HG03025 (cell line): ENCODE measurements at regions not wholly inside any gene's neighbourhood (a gene's known extent, or its start where the extent isn't known, plus 50 kb on each side); places are given as distances from the start of the nearest gene placed in this dataset.

Source experiments
- ATAC-seq: cut with Tn5 transposase; IDR thresholded peaks from one replicate; pipeline ENCODE4 v1.9.1; 2021; ENCODE audit warnings: mild to moderate bottlenecking, moderate library complexity; ENCODE audit not compliant: unreplicated experiment, low FRiP score

DNA sequence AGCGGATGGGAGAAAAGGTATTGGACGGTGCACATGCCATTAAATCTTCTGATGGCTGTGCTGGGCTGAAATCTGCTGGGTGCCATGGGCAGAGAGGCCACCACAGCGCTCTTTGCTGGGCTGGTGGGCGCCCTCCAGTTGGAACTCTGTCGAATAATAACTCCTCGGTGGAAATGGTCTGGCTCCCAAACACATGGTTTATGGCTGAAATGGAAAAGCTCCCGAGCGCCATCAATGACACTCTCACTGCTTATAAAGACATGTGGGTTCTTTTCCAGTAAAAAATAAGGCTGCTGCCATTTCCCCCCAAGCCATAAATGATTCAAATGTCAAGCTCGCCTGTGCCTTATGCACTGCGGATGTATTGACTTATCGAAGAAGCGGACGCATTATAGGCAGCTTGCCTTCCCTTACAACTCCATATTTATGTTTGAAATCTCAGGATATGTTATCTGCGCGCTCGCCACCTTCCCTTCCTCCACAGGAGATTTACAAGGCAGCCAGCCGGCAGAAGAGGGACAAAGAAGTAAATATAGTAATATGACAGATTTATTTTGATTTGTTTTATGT lies 239.0 kb upstream of the MKI67 start:
- ATAC-seq = no peak

DNA sequence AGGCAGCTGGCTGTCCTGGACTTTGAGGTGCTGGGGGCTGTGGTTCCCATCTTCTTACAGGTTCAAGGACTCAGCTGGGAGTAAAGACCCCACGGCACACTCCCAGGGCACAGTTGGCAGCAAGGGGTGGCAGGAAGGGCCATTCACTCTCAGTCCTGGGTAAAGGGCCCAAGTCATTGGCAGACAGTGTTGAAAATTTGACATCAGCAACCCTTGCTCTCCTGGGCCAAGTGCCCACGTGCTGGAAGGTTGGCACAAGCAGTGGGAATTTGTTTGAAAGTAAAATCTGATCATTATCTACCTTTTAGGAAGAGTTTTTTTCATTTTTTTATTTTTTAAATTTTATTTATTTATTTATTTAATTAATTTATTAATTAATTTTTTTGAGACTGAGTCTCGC lies 241.6 kb upstream of the MKI67 start:
- ATAC-seq = no peak

DNA sequence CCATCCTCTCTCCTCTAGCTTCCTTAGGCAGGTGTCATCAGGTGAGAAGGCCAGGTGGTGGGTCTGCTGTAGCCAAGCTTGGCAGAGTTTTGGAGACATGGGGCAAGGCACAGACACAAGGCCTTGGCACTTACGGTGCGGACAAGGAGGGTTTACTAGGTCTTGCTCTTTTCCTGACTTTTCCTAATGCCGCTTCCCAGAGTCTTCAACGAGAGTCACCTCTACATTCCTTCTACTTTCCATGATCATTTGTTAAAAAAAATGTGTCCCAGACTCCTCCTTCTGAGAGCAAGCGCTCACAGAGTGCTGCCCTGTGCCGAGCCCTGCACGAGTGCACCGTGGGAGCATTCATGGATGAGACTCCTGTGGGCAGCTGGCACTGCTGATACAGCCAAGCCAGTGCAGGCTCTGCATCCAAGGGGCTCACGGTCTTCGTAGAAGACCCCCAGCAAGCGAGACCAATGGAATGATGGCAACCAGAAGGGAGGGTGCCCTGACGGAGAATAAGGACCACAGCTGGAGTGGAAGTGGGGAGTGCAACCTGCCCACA lies 243.0 kb upstream of the MKI67 start:
- ATAC-seq = no peak

DNA sequence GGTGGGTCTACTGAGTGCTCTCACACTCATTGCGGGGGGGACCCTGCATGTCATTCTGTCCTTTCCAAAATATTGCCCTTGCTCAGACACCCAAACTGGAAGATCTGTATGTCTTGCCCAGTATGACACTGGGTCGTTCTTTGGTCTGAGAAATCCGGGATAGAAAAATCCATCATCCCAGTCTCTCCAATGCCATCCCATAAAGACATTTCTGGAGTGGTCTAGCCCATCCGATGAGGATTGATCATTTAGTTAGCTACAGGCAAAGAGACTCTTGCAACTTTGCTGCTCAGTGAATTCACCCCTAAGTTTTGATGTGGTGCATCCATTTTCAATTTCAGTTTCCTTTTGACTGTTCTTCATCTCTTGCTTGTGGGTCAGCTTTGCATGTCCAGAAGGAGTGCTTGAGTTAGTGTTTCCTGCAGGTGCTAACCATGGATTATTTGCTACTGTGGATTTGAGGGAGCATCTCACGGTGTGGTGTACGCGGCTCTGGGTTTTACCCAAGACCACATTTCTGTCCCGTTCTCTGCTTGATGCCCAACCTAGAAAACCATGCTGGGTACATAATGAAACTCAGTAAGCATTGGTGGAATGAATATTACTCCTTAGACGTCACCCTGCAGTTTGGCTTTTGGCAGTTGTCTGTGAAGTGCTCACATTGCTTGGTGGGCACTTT lies 247.0 kb upstream of the MKI67 start:
- peak; percentile 87 for ATAC-seq

DNA sequence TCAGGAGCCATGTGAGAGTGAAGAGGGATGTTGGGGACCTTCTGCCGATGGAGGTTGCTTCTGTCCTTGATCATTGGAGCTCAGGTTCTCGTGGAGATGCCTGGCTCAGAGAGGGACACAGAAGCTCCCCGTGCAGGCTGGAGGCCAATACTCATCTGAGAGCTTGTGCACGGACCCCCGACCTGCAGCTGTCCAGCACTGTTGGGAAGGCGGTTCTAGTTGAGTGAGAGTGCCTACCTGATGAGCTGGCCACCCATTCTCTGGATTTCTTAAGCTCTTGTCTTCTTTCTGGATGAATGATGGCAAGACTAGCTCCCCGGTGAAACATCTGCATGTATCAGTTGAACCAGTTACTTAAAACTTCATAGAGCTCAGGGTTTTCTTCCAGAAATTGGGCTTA lies 247.6 kb upstream of the MKI67 start:
- no peak for ATAC-seq

DNA sequence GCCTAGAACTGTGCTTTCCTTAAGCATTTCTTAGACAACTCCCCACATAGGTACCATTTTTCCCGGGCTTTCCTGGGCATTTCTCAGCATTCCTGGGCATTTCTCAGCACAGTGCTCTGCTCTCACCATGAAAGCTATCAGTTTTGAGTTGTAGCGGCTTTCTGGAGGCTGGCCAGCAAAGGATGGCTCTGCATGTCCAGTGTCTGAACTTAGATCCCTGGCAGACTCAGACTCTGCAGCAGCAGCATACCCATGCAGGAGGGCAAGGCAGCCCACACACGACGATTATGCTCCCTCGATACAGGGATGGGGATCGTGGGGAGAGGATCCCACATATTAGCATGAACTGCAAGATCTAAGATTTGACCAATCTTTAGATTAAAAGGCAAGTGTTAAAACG lies 248.9 kb upstream of the MKI67 start:
- ATAC-seq = no peak

DNA sequence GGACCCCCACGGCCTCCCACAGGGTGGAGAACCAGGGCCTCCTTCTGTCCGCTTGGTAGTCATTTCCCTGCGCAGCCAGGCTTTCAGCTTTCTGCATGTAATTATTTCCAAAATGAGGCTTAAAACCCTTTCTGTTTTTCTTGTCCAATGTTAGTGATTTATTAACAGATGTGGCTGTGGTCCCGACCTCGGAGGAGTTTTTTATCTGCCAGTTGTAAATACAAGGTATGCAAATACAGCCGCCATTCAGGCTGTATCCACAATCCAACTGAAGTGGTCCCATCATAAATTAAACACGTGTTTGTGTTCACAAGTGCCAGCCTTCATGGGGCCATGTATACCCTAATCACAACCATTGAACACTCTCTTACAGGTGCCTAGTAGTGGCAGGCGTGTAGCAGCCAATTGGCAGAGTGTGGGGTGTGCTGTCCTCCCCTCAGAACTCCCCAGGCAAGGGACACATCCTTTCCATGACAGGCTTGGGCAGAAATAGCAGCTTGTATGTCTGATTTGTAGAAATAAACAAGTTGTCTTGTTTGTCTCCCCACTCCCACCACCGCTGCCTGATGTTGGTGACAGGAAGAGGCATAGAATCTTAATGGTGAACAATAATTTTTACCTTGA lies 251.3 kb upstream of the MKI67 start:
- ATAC-seq = no peak

DNA sequence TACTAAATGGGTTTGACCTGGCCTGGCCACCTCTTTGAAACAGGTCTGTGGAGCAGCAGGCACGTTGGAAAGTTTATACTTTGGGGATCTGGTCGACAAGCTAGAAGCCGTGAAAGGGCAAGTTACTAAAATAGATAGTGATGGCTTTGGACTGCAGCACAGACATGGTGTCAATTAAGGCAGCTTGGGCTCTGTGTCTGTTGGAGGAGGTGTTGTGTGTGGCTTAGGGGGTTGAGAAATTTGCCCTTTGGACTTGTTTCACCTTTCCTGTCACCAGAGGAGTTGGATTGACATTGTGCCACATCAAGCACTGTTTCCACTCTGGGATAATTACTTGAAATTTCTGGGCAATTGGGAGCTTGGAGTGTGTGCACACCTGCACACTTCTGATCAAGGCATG lies 251.8 kb upstream of the MKI67 start:
- no peak for ATAC-seq

DNA sequence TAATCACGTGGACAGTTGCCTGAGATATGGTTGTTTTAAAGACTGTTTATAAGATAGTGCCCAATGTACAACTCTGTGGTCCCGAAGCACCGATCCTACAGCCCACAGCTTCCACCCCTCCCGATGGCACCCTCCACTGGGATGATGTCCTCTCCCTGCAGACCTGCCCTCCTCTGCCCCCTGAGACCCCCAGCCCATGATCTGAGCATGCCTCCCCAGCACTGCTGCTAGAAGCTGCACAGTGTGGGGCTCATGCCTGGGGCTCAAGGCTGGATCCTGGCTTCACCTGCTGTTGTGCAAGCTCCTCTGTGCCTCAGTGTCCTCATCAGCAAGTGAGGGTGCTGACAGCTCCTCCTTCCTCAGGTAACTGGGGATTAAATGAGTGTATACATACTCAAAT lies 254.7 kb upstream of the MKI67 start:
- no peak for ATAC-seq

DNA sequence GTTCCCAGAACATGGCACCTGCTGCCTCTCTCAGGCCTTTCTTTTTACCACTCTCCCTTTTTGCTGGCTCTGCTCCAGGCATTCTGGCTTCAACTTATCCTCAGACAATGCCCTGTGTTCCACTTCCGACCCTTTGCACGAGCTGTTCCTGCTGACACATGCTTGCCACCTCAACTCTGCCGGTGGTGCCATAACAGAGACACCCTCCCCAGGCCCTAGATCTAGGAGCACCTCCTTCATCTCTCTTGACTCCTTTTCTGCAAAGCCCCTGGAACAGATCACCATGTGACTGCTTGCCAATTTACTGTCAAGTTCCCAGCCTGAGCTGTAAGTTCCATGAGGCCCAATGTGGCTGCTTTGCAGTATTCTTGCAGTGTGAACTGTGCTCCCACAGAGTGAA lies 256.0 kb upstream of the MKI67 start:
- ATAC-seq = no peak

DNA sequence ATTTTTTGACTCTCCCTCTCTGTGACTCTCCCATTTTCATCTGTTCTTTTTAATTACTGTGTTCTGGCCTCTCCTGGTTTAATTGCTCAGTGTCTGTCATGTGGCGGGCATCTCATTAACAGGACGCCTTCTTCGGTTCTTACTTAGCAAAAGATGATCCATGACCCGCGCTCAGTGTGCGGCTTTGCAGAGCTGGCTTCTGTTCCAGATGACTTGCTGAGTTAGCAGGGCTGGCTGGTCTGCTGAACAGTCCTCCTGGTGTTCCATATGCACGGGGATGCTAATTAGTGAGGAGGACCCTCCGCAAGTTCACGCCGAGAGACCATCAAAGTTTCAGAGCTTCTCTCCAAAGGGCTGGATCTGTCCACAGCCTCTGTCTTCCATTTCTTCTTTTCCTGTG lies 258.6 kb upstream of the MKI67 start:
- ATAC-seq = no peak

DNA sequence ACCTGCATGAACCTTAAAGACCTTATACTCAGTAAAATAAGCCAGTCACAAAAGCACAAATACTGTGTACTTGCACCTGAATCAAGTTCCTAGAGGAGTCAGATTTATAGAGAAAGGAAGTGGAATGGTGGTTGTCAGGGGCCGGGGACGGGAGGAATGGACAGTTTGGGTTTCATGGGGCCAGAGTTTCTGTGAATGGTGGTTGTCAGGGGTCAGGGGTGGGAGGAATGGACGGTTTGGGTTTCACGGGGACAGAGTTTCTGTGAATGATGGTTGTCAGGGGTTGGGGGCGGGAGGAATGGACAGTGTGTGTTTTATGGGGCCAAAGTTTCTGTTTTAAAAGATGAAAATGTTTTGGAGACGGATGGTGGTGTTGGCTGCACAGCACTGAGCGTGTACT lies 260.0 kb upstream of the MKI67 start:
- no peak for ATAC-seq

DNA sequence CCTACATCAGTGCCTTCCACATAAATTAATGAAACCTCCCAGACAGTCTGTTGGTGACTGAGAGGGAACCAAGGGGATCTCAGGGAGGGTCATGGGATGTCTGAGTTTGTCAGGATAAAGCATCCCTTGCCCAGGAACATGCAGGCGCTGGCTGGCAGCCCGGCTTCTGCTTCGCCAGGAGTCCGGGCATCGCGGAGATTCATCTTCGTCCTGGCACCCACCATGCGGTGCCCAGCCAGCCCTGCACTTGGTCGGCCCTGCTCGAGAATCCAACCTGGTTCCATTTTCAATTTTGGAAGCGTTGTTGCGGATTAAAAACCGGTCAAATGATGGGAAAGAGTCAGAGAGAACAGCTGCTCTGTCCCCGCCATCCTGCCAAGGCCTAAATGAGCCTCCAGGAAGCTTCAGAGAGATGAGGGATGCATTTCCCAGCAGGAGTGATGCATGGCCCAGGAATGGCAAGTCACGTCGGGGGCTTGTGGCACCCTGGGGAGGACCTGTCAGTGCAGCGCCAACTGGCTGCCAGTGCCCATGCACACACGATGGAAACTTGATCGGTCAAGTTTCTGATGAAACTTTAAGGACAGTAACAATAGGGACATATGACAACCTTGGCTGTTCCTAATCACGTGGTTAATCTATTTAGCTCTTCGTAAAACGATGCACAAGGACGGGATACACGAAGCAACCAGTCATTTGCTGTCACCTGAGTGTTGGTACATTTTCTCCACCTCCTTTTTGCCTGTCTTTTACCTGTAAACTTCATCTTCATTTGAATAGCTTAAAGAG lies 260.8 kb upstream of the MKI67 start:
- no peak for ATAC-seq

DNA sequence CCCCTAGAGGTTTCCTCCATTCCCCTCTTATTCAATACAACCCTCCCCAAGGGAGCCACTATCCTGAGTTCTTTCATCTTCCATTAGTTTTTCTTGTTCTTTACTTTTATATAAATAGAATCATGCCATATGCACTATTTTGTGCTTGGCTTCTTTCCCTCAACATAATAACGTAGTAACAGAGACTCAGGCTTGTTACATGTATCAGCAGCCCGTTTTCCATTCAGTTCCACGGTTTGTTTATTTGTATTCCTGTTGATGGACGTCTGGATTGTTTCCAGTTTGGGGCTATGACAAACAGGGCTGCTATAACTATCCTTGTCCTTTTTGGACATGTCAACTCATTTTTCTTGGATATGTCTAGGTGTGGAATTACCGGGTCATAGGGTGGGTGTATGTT lies 264.4 kb upstream of the MKI67 start:
- no peak for ATAC-seq

DNA sequence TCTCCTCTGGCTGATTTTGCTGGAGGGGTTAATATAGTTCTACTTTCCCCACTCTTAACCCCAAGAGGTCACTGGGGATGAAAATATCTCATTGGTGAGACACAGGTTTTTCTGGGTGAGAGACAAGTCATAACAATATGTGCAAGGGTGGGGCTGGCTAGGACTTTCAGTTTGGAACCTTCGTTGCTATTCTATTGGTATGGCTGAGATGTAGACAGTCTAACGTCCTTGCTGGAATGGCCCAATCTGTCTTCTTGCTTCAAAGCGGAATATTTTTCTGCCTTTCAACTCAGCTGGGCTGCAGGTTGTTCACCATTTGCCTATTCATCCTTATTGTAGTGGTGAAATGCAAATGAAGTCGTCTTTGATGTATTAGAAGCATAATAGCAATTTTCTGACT lies 267.3 kb upstream of the MKI67 start:
- no peak for ATAC-seq

DNA sequence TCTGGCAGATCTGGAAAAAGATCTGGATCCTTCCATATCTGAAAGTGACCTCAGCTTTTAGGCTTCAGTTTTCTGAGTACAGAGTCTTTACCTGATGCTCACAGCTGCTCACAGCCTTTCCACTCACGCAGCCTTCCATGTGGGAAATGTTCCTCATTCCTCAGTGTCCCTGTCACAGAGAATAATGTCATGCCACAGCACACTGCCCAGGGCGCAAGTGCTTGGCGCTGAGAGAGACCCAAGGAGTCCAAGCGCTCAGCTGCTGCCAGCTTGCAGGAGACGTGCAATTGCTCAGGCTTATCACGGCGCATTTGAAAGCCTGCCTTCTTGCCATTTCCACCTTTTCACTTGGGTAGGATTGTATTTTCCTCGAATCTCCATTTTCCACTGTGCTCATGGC lies 271.9 kb upstream of the MKI67 start:
- no peak for ATAC-seq

DNA sequence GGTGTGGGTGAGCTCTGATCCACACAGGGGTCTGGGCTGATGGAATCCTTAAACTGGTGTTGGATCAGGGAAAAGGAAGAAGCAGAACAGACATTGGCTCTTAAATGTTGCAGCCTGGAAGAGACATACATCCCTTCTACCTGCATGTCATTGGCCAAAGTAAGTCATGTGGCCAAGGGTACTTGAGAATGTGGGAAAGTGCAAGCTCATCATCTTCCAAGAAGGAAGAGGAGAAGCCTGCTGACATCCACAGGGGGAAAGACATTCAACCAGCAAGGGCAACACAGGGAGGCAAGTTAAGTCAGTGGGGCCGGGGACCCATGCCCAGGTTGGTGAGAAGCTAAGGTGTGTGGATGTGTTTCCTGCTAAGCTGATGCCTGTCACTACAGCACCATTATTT lies 272.8 kb upstream of the MKI67 start:
- ATAC-seq = no peak

DNA sequence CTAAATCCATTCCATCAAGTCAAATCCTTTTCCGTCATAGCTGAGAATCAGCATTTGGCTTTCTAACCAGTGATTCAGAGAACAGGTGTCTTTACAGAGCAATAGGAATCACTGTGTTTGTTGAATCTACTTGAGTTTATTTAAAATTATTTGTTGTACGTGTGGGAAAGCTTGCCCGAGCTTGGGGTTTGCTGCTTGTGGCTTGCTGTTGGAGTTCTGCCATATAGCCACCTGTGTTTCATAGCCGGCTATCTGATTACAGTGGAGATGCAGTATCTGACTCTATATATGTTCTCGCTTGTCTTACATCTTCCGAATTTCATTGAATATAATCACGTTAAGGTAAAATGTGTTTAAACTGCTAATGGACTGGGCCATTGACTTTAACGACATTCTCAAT lies 274.3 kb upstream of the MKI67 start:
- ATAC-seq = no peak

DNA sequence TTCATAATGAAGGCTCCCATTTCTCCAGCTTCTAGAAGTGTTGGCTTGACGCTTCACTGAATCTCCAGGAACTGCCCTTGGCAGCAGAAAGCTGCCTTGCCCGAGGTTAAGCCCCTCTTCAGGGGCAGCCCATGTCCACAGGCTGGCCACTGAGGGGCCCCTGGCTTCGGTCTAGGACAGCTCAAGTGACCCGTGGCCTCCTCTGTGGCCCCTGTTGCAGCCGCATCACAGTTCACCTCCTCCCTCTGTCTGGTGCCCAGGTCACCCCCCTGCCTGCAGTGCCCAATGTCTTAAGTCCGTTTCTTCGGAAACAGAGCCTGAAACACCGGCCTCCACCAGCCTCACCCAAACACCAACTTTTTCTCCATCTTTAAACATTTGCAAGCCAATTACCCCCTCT lies 279.2 kb upstream of the MKI67 start:
- no peak for ATAC-seq

DNA sequence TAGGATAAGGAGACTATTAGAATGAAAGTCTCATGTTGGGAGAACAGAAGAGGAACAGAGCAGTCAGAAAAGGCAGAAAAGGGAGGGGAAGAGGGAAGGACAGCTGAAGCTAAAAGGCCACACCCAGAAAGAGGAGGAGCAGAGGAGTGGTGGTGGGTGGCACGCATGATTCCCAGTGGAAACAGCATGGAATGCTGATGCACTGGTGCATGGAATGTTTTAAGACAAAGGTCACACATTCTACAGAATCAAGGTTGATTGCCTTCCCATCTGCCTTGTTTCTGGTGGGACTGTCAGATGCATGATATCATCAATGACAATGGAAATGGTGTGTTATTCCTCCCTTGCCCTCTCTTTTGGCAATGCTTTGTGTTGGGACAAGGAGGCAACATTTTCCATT lies 285.4 kb upstream of the MKI67 start:
- ATAC-seq = no peak

DNA sequence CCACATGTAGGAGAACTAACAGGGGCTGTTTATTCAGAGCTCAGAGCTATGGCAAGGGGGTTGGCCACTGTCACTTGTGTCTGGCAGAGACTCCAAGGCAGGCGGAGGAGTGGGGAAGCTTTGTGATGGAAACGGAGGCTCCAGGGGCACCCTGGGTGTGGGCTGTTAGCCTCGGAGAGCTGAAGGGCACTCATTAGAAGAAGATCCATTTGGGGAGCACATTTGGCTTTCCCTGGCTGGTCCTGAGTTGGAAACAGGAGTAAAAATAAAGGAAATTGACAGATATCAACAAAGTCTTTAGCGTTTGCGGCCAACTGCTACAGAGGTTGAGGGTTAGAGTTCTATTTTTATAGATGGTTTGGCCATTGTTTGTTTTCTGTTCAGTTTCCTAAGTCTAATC lies 288.3 kb upstream of the MKI67 start:
- no peak for ATAC-seq
